GM12875 (cell line): ENCODE measurements at regions not wholly inside any gene's neighbourhood (a gene's known extent, or its start where the extent isn't known, plus 50 kb on each side); places are given as distances from the start of the nearest gene placed in this dataset.

Source experiments
- H3K4me3 ChIP-seq: one replicate; pipeline ENCODE4 v1.5.1; 2011; ENCODE audit warnings: low read depth, low read length, control low read depth
- TF ChIP-seq, protein P1 (sequence below): IDR thresholded peaks from 2 replicates; pipeline ENCODE4 v1.5.1; 2011; ENCODE audit warnings: low read depth, mild to moderate bottlenecking, control low read depth, inconsistent platforms, low read length, moderate library complexity, borderline replicate concordance; ENCODE audit not compliant: insufficient read depth

DNA sequence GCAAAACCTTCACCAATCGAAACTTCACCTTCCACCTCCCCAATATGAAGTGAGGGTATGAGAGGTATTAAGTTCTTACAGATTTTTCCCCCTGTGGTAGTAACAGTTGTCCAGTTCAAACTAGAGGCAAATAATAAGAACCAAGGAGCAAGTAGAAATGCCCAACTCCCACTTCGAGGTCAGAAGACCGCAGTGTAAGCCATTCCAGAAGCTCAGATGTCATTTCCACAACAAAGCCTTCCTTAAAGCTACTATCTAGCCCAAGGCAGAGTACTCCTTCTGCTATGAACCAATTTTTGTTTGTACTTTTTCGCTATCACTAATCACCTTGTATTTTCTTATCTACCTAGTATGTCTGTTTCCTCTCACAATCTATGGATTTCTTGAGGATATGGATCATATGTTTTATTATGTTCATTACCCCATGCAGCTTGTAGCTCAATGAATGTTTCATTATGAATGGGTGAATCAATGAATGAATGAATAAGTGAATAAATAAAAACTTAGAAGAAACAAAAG, 235.7 kb upstream of the KCNMB2 start:
- no peak overlapping the region for H3K4me3 ChIP-seq
- TF ChIP-seq, protein P1, sequence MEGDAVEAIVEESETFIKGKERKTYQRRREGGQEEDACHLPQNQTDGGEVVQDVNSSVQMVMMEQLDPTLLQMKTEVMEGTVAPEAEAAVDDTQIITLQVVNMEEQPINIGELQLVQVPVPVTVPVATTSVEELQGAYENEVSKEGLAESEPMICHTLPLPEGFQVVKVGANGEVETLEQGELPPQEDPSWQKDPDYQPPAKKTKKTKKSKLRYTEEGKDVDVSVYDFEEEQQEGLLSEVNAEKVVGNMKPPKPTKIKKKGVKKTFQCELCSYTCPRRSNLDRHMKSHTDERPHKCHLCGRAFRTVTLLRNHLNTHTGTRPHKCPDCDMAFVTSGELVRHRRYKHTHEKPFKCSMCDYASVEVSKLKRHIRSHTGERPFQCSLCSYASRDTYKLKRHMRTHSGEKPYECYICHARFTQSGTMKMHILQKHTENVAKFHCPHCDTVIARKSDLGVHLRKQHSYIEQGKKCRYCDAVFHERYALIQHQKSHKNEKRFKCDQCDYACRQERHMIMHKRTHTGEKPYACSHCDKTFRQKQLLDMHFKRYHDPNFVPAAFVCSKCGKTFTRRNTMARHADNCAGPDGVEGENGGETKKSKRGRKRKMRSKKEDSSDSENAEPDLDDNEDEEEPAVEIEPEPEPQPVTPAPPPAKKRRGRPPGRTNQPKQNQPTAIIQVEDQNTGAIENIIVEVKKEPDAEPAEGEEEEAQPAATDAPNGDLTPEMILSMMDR, result no peak

DNA sequence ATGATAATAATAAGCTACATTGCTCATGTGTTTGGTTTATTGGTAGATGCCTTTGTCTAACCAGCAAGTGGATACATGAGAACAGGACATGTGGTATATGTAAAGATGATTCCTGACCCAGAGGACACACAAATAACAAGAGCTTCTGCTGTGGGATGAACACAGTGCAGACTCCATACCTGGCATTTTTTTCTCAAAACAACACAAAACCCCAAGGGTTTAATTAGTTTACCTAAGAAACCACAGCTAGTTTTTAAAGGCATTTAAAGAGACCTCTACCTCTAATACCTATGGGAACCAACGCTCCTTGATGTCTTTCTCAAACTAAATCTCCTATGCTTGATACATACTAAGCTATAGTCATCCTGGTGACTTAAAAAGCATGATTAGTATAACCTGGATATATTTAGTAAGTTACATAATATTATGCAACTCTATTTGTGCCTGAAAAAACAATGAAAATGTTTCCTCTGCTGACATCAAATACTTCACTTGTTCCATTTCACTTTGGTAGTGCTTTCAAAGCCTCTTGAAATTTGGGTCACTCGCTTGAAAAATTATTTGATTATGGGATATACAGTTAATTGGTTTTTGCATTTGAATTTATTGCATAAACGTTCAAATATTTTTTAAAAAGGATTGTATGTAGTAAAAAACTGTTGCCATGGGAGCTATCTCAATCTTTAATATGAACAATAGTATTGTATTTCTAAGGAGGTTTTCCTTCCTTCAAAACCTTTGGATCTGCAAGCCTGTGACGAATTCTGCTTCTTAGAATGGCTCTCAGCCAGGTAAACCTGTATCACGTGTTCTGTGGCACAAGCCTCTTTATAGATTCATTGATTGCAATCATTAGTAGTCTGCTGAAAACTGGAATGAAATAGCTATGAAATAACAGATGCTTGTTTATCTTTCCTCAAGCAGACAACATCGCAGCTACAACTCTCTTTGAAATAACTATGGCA, 233.0 kb upstream of the KCNMB2 start:
- TF ChIP-seq, protein P1, result no peak
- H3K4me3 ChIP-seq, result no peak overlapping the region

DNA sequence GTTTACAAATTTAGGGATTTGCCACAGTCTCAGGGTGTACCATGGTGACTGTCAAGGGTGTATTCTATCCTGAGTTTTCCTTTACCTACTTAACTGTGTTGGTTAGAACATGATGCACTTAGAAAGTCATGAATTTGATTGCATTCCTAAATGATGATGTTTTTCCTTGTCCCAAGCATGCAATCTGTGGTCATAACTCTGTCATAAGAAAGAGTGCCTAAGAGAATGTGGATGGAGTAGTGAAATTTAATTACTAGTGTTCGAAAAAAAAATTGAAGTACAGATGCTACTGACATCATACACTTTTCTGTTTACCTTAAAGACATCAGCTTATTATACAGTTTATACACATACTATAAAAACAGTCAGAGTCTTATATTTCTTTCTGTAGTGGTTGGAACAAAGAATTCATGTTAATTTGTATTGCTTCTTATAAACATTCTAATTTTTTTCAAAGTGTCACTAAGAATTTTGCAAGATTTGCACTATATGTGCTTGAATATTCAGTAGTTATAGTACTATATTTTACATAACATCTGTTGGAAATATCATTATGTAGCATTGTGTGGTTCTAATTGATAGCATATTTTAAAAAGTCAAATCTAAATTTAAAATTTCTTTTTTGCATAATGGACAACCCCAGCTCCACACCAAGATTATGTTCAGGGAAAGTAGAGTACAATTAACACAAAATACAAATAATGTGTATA, 231.3 kb upstream of the KCNMB2 start:
- TF ChIP-seq, protein P1, result no peak
- H3K4me3 ChIP-seq, result no peak overlapping the region

DNA sequence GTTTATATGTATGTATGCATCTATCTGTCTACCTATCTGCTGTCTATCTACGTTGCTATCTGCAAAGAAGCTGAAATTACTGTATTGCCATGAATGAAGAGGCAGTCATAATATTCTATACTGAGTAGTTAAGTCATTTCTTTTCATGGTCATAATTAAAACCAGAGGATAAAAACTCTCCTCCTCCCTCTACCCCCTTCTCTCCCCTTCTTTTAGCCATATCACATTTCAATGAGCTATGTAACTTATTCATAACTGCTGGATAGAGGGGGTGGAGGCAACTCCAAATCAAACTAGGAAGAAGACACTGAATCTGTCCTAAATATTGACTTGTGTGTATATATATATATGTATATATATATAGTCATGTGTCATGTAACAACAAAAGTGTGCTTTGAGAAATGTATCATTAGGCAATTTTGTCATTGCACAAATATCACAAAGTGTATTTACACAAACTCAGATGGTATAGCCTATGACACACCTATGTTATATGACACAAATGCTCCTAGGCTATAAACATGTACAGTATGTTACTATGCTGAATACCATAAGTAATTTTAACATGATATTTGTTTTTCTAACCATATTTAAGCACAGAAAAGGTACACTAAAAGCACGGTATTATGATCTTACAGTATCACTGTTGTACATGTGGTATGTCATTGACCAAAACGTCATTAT, 229.7 kb upstream of the KCNMB2 start:
- TF ChIP-seq, protein P1, result no peak
- H3K4me3 ChIP-seq, result no peak overlapping the region

DNA sequence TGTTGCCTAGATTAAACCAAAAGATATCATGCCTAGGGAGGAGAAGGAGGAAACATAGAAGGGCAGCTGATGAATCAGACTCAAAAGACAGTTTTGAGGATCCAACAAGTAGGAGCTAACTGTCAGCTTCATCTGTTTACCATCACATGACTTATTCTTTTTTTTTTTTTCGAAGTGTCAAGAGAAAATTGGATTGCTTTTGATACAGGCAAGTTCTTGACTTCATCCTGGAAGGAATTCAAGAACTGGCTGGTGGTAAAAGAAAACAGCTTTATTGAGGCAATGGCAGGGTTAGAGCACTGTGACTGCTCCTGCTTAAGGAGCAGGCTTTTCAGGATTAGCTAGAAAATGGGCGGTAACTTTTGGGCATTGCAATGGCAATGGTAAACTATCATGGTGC, 227.5 kb upstream of the KCNMB2 start:
- H3K4me3 ChIP-seq, result no peak overlapping the region
- TF ChIP-seq, protein P1, result no peak

DNA sequence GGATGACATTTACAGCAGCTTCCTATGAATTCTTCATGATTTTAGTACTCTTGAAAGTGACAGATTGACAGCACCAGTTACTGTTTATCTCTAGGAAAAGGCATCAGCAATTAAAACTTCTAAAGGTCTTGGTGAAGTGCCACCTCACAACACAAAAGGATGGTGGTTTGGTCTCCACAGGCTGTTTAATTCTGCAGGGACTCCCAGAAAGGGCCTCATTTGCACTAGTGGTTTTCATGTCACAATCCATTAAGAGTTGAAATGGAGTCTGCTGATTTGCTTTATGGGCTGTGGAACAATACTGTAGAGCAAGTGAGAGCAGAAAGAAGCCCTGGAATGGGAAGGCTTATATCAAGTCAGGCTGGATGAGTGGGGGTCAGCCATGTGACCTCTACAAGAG, 225.3 kb upstream of the KCNMB2 start:
- H3K4me3 ChIP-seq, result no peak overlapping the region
- TF ChIP-seq, protein P1, result no peak
